HL-60 (cell line): ENCODE measurements at regions not wholly inside any gene's neighbourhood (a gene's known extent, or its start where the extent isn't known, plus 50 kb on each side); places are given as distances from the start of the nearest gene placed in this dataset.

ENCODE experiments used
- GABPA ChIP-seq: IDR thresholded peaks from 2 replicates; pipeline ENCODE4 v1.6.1; 2012; ENCODE audit warnings: low read depth
- POLR2AphosphoS5 ChIP-seq: IDR thresholded peaks from 2 replicates; pipeline ENCODE4 v1.6.1; 2012; ENCODE audit warnings: low read depth
- TF ChIP-seq, protein P1 (sequence below): IDR thresholded peaks from one replicate; pipeline ENCODE4 v1.5.1; 2011; ENCODE audit warnings: low read length, control low read depth, inconsistent platforms; ENCODE audit not compliant: insufficient read depth
- TF ChIP-seq, protein P2 (sequence below): IDR thresholded peaks from 2 replicates; pipeline ENCODE4 v1.6.1; 2012; ENCODE audit warnings: low read depth; ENCODE audit not compliant: insufficient replicate concordance

DNA sequence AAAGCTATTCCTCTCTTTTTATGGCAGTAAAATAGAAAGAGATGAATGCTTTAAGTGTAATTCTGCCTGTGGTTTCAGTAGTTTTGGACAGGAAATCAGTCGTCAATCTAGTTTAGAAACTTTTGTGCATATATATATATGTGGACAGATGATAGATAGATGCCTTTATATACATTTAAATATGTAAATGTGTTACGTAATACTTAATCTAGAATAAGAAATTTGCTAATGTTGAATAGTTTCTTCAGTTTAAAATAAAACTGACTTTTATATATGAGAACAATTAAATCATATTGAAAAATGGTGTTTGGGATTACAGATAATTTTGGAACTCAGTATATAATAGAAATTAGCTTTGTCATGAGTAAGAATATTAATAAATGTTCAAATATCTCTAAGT is 1165.7 kb upstream of the NCAM2 start:
- TF ChIP-seq POLR2AphosphoS5 (no peak), GABPA (no peak)
- TF ChIP-seq, protein P1, sequence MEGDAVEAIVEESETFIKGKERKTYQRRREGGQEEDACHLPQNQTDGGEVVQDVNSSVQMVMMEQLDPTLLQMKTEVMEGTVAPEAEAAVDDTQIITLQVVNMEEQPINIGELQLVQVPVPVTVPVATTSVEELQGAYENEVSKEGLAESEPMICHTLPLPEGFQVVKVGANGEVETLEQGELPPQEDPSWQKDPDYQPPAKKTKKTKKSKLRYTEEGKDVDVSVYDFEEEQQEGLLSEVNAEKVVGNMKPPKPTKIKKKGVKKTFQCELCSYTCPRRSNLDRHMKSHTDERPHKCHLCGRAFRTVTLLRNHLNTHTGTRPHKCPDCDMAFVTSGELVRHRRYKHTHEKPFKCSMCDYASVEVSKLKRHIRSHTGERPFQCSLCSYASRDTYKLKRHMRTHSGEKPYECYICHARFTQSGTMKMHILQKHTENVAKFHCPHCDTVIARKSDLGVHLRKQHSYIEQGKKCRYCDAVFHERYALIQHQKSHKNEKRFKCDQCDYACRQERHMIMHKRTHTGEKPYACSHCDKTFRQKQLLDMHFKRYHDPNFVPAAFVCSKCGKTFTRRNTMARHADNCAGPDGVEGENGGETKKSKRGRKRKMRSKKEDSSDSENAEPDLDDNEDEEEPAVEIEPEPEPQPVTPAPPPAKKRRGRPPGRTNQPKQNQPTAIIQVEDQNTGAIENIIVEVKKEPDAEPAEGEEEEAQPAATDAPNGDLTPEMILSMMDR = no peak
- TF ChIP-seq, protein P2, sequence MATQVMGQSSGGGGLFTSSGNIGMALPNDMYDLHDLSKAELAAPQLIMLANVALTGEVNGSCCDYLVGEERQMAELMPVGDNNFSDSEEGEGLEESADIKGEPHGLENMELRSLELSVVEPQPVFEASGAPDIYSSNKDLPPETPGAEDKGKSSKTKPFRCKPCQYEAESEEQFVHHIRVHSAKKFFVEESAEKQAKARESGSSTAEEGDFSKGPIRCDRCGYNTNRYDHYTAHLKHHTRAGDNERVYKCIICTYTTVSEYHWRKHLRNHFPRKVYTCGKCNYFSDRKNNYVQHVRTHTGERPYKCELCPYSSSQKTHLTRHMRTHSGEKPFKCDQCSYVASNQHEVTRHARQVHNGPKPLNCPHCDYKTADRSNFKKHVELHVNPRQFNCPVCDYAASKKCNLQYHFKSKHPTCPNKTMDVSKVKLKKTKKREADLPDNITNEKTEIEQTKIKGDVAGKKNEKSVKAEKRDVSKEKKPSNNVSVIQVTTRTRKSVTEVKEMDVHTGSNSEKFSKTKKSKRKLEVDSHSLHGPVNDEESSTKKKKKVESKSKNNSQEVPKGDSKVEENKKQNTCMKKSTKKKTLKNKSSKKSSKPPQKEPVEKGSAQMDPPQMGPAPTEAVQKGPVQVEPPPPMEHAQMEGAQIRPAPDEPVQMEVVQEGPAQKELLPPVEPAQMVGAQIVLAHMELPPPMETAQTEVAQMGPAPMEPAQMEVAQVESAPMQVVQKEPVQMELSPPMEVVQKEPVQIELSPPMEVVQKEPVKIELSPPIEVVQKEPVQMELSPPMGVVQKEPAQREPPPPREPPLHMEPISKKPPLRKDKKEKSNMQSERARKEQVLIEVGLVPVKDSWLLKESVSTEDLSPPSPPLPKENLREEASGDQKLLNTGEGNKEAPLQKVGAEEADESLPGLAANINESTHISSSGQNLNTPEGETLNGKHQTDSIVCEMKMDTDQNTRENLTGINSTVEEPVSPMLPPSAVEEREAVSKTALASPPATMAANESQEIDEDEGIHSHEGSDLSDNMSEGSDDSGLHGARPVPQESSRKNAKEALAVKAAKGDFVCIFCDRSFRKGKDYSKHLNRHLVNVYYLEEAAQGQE = no peak
